ENCODE measurements at regions not wholly inside any gene's neighbourhood (a gene's known extent, or its start where the extent isn't known, plus 50 kb on each side); places are given as distances from the start of the nearest gene placed in this dataset.

- no peaks in the 10 kb centered on the region for H3K4me1 ChIP-seq (ENCODE audit: control insufficient read depth, insufficient read depth, low read length)
- H3K27ac ChIP-seq (ENCODE audit: low read depth, low read length), result no peak overlapping the region
- H3K9ac ChIP-seq (ENCODE audit: low read length), result no peak overlapping the region
- no peaks in the 10 kb centered on the region for H3K27me3 ChIP-seq (ENCODE audit: control insufficient read depth, insufficient read depth, low read length)
- H3K36me3 ChIP-seq (ENCODE audit: control insufficient read depth, insufficient read depth, low read length), result no peaks in the 10 kb centered on the region
- no peaks in the 10 kb centered on the region for H3K9me3 ChIP-seq (ENCODE audit: control insufficient read depth, insufficient read depth, low read depth, low read length)
- no peak overlapping the region for H3K4me3 ChIP-seq (ENCODE audit: low read depth, low read length)
Observed at GRCh38 chr13:63882052-63882451, 2466.4 kb upstream of the PCDH20 start.

- Histone ChIP-seq H3K27ac (ENCODE audit: low read depth, low read length) (no peak overlapping the region), H3K4me1 (ENCODE audit: control insufficient read depth, insufficient read depth, low read length) (no peaks in the 10 kb centered on the region), H3K36me3 (ENCODE audit: control insufficient read depth, insufficient read depth, low read length) (no peaks in the 10 kb centered on the region), H3K9me3 (ENCODE audit: control insufficient read depth, insufficient read depth, low read depth, low read length) (no peaks in the 10 kb centered on the region), H3K9ac (ENCODE audit: low read length) (no peak overlapping the region), H3K4me3 (ENCODE audit: low read depth, low read length) (no peak overlapping the region), H3K27me3 (ENCODE audit: control insufficient read depth, insufficient read depth, low read length) (no peaks in the 10 kb centered on the region)
Observed at GRCh38 chr13:63880705-63881104, 2465.1 kb upstream of the PCDH20 start.

- H3K27ac ChIP-seq (ENCODE audit: low read depth, low read length), result no peak overlapping the region
- H3K36me3 ChIP-seq (ENCODE audit: control insufficient read depth, insufficient read depth, low read length), result no peaks in the 10 kb centered on the region
- H3K9ac ChIP-seq (ENCODE audit: low read length), result no peak overlapping the region
- no peaks in the 10 kb centered on the region for H3K4me1 ChIP-seq (ENCODE audit: control insufficient read depth, insufficient read depth, low read length)
- H3K4me3 ChIP-seq (ENCODE audit: low read depth, low read length), result no peak overlapping the region
- no peaks in the 10 kb centered on the region for H3K9me3 ChIP-seq (ENCODE audit: control insufficient read depth, insufficient read depth, low read depth, low read length)
- H3K27me3 ChIP-seq (ENCODE audit: control insufficient read depth, insufficient read depth, low read length), result no peaks in the 10 kb centered on the region
Observed at GRCh38 chr13:63873936-63874335, 2458.3 kb upstream of the PCDH20 start.

GRCh38 chr13:63864171-63864902 lies 2448.7 kb upstream of the PCDH20 start:
- H3K4me1 ChIP-seq (ENCODE audit: control insufficient read depth, insufficient read depth, low read length), result no peaks in the 10 kb centered on the region
- H3K27me3 ChIP-seq (ENCODE audit: control insufficient read depth, insufficient read depth, low read length), result no peaks in the 10 kb centered on the region
- no peak overlapping the region for H3K9ac ChIP-seq (ENCODE audit: low read length)
- H3K36me3 ChIP-seq (ENCODE audit: control insufficient read depth, insufficient read depth, low read length), result no peaks in the 10 kb centered on the region
- H3K4me3 ChIP-seq (ENCODE audit: low read depth, low read length), result no peak overlapping the region
- no peaks in the 10 kb centered on the region for H3K9me3 ChIP-seq (ENCODE audit: control insufficient read depth, insufficient read depth, low read depth, low read length)
- H3K27ac ChIP-seq (ENCODE audit: low read depth, low read length), result no peak overlapping the region

GRCh38 chr13:63855457-63856118 lies 2439.9 kb upstream of the PCDH20 start:
- no peaks in the 10 kb centered on the region for H3K36me3 ChIP-seq (ENCODE audit: control insufficient read depth, insufficient read depth, low read length)
- no peak overlapping the region for H3K27ac ChIP-seq (ENCODE audit: low read depth, low read length)
- H3K27me3 ChIP-seq (ENCODE audit: control insufficient read depth, insufficient read depth, low read length), result no peaks in the 10 kb centered on the region
- H3K9me3 ChIP-seq (ENCODE audit: control insufficient read depth, insufficient read depth, low read depth, low read length), result no peaks in the 10 kb centered on the region
- H3K4me3 ChIP-seq (ENCODE audit: low read depth, low read length), result no peak overlapping the region
- H3K4me1 ChIP-seq (ENCODE audit: control insufficient read depth, insufficient read depth, low read length), result no peaks in the 10 kb centered on the region
- H3K9ac ChIP-seq (ENCODE audit: low read length), result no peak overlapping the region

- Histone ChIP-seq H3K4me1 (ENCODE audit: control insufficient read depth, insufficient read depth, low read length) (no peaks in the 10 kb centered on the region), H3K9ac (ENCODE audit: low read length) (no peak overlapping the region), H3K27me3 (ENCODE audit: control insufficient read depth, insufficient read depth, low read length) (no peaks in the 10 kb centered on the region), H3K27ac (ENCODE audit: low read depth, low read length) (no peak overlapping the region), H3K36me3 (ENCODE audit: control insufficient read depth, insufficient read depth, low read length) (no peaks in the 10 kb centered on the region), H3K9me3 (ENCODE audit: control insufficient read depth, insufficient read depth, low read depth, low read length) (no peaks in the 10 kb centered on the region), H3K4me3 (ENCODE audit: low read depth, low read length) (no peak overlapping the region)
Observed at GRCh38 chr13:63853816-63854215, 2438.2 kb upstream of the PCDH20 start.

GRCh38 chr13:63851526-63851925 lies 2435.9 kb upstream of the PCDH20 start:
- Histone ChIP-seq H3K27ac (ENCODE audit: low read depth, low read length) (no peak overlapping the region), H3K27me3 (ENCODE audit: control insufficient read depth, insufficient read depth, low read length) (no peaks in the 10 kb centered on the region), H3K4me1 (ENCODE audit: control insufficient read depth, insufficient read depth, low read length) (no peaks in the 10 kb centered on the region), H3K4me3 (ENCODE audit: low read depth, low read length) (no peak overlapping the region), H3K9me3 (ENCODE audit: control insufficient read depth, insufficient read depth, low read depth, low read length) (no peaks in the 10 kb centered on the region), H3K36me3 (ENCODE audit: control insufficient read depth, insufficient read depth, low read length) (no peaks in the 10 kb centered on the region), H3K9ac (ENCODE audit: low read length) (no peak overlapping the region)

- no peak overlapping the region for H3K27ac ChIP-seq (ENCODE audit: low read depth, low read length)
- H3K4me1 ChIP-seq (ENCODE audit: control insufficient read depth, insufficient read depth, low read length), result no peaks in the 10 kb centered on the region
- H3K9ac ChIP-seq (ENCODE audit: low read length), result no peak overlapping the region
Observed at GRCh38 chr13:63843766-63844699, 2428.4 kb upstream of the PCDH20 start.

GRCh38 chr13:63842102-63842501 lies 2426.5 kb upstream of the PCDH20 start:
- H3K9ac ChIP-seq (ENCODE audit: low read length), result no peak overlapping the region
- peaks cover 4% of the 10 kb centered on the region; the same call in 1 of the 2 replicates for H3K9me3 ChIP-seq (ENCODE audit: control insufficient read depth, insufficient read depth, low read depth, low read length)
- no peak overlapping the region for H3K4me3 ChIP-seq (ENCODE audit: low read depth, low read length)
- H3K27ac ChIP-seq (ENCODE audit: low read depth, low read length), result no peak overlapping the region
- no peaks in the 10 kb centered on the region for H3K36me3 ChIP-seq (ENCODE audit: control insufficient read depth, insufficient read depth, low read length)
- no peaks in the 10 kb centered on the region for H3K27me3 ChIP-seq (ENCODE audit: control insufficient read depth, insufficient read depth, low read length)
- no peaks in the 10 kb centered on the region for H3K4me1 ChIP-seq (ENCODE audit: control insufficient read depth, insufficient read depth, low read length)

More at GRCh38 chr13:63843766-63844699, 2428.4 kb upstream of the PCDH20 start:
- Histone ChIP-seq H3K27me3 (ENCODE audit: control insufficient read depth, insufficient read depth, low read length) (no peaks in the 10 kb centered on the region), H3K4me3 (ENCODE audit: low read depth, low read length) (no peak overlapping the region), H3K36me3 (ENCODE audit: control insufficient read depth, insufficient read depth, low read length) (no peaks in the 10 kb centered on the region), H3K9me3 (ENCODE audit: control insufficient read depth, insufficient read depth, low read depth, low read length) (peaks cover 4% of the 10 kb centered on the region; the same call in 1 of the 2 replicates)

- H3K9ac ChIP-seq (ENCODE audit: low read length), result no peak overlapping the region
- H3K27me3 ChIP-seq (ENCODE audit: control insufficient read depth, insufficient read depth, low read length), result no peaks in the 10 kb centered on the region
- H3K9me3 ChIP-seq (ENCODE audit: control insufficient read depth, insufficient read depth, low read depth, low read length), result peaks cover 4% of the 10 kb centered on the region; the same call in 1 of the 2 replicates
- no peak overlapping the region for H3K27ac ChIP-seq (ENCODE audit: low read depth, low read length)
- H3K4me1 ChIP-seq (ENCODE audit: control insufficient read depth, insufficient read depth, low read length), result no peaks in the 10 kb centered on the region
- H3K4me3 ChIP-seq (ENCODE audit: low read depth, low read length), result no peak overlapping the region
- no peaks in the 10 kb centered on the region for H3K36me3 ChIP-seq (ENCODE audit: control insufficient read depth, insufficient read depth, low read length)
Observed at GRCh38 chr13:63840551-63841421, 2425.1 kb upstream of the PCDH20 start.
